SJCRH30 (cell line): ENCODE measurements at regions not wholly inside any gene's neighbourhood (a gene's known extent, or its start where the extent isn't known, plus 50 kb on each side); places are given as distances from the start of the nearest gene placed in this dataset.
A peak's percentile ranks its signal among the peaks of the same experiment; 100 is the strongest.

Experiments used
- DNase-seq, 2 experiments: peaks; one replicate each; pipeline ENCODE4 v3.0.0-alpha.2; 2015 to 2020
- H3K27ac ChIP-seq: fragments of 250-450 bp; sonication (Bioruptor Pico); 2 replicates; pipeline ENCODE4 v1.5.1; 2020; ENCODE audit warnings: mild to moderate bottlenecking, moderate library complexity
- H3K27me3 ChIP-seq: fragments of 250-450 bp; sonication (Bioruptor Pico); 2 replicates; pipeline ENCODE4 v1.5.1; 2020; ENCODE audit warnings: mild to moderate bottlenecking, moderate library complexity
- H3K36me3 ChIP-seq: fragments of 250-450 bp; sonication (Bioruptor Pico); 2 replicates; pipeline ENCODE4 v1.5.1; 2020; ENCODE audit warnings: mild to moderate bottlenecking, moderate library complexity
- H3K4me1 ChIP-seq: fragments of 250-450 bp; sonication (Bioruptor Pico); 2 replicates; pipeline ENCODE4 v1.5.1; 2020; ENCODE audit warnings: mild to moderate bottlenecking, moderate library complexity
- H3K4me3 ChIP-seq: fragments of 250-450 bp; sonication (Bioruptor Pico); 2 replicates; pipeline ENCODE4 v1.5.1; 2020; ENCODE audit warnings: mild to moderate bottlenecking, moderate library complexity
- H3K9me3 ChIP-seq: fragments of 250-450 bp; sonication (Bioruptor Pico); replicated peaks from 2 replicates; pipeline ENCODE4 v1.5.1; 2020; ENCODE audit warnings: mild to moderate bottlenecking, moderate library complexity

DNA sequence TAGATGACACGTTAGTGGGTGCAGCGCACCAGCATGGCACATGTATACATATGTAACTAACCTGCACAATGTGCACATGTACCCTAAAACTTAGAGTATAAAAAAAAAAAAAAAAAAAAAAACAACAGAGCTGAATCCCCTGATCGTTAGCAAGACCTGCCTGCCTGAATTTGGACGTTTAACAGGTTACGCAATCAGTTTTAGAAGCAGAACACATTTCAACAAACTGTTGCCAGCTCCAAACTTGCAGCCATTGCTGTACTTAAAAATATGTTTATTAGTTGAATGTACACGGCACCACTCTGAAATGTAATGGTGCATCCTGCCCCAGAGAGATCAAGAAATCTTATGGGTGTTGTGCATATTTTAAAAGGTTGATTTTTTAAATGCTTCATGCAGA lies 680.0 kb downstream of the TLE4 start:
- Histone ChIP-seq H3K27me3 (no peaks in the 10 kb centered on the region), H3K4me1 (no peaks in the 10 kb centered on the region), H3K27ac (no peak overlapping the region), H3K9me3 (no peaks in the 10 kb centered on the region; the same call in 1 of the 2 replicates), H3K36me3 (no peaks in the 10 kb centered on the region), H3K4me3 (no peak overlapping the region)
- DNase-seq, result no peak

DNA sequence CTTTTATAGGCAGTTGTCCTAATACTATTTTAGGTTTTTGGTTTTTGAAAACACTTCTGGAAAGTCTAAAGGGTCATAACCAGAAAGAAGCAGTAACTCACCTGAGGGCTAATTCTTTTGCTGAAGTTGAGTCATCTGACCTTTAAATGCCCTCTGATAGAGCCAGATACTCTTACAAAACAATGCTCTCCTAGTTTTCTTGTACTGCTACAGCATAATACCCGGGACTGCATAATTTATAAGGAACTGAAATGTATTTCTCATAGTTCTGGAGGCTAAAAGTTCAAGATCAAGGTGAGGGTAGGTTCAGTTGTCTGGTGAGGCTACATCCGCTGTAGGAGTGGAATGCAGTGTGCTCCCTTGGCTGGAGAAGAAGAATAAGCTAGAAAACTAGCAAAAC lies 670.3 kb downstream of the TLE4 start:
- Histone ChIP-seq H3K9me3 (no peaks in the 10 kb centered on the region), H3K36me3 (no peaks in the 10 kb centered on the region), H3K4me3 (no peak overlapping the region), H3K27me3 (no peaks in the 10 kb centered on the region), H3K27ac (no peak overlapping the region), H3K4me1 (no peaks in the 10 kb centered on the region)
- DNase-seq, result no peak

- no peak for DNase-seq
- Histone ChIP-seq H3K27ac (no peak overlapping the region), H3K9me3 (no peaks in the 10 kb centered on the region), H3K27me3 (no peaks in the 10 kb centered on the region), H3K4me1 (peaks cover 20% of the 10 kb centered on the region), H3K36me3 (no peaks in the 10 kb centered on the region), H3K4me3 (no peak overlapping the region)
These were observed 664.0 kb downstream of the TLE4 start for GRCh38 chr9:80235752-80236151.

DNA sequence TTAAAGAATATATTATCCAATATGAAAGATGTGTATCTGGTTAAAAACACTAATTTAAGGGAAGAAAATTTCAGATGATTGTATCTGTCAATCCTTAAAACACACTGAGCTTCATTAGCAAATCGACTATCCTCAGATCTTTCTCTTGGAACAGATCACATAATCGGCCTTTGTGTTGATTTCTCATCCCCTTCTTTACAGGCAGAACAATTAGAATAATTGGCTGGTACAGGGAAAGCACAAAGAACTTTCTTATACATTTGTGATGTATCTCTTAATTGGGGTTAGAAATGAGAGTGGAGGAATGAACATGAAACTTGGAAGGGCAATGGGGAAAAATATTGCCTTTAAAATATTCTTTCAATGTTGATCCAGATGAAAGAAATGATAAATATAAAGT lies 662.1 kb downstream of the TLE4 start:
- no peaks in the 10 kb centered on the region for H3K36me3 ChIP-seq
- H3K4me3 ChIP-seq, result no peak overlapping the region
- peaks cover 20% of the 10 kb centered on the region for H3K4me1 ChIP-seq
- DNase-seq, result no peak
- H3K27me3 ChIP-seq, result no peaks in the 10 kb centered on the region
- H3K27ac ChIP-seq, result no peak overlapping the region; the same call in 1 of the 2 replicates
- no peaks in the 10 kb centered on the region; the same call in 1 of the 2 replicates for H3K9me3 ChIP-seq

- DNase-seq, result no peak
- peaks cover 20% of the 10 kb centered on the region for H3K4me1 ChIP-seq
- H3K4me3 ChIP-seq, result no peak overlapping the region
- H3K9me3 ChIP-seq, result no peaks in the 10 kb centered on the region; the same call in 1 of the 2 replicates
- no peaks in the 10 kb centered on the region for H3K36me3 ChIP-seq
- H3K27me3 ChIP-seq, result no peaks in the 10 kb centered on the region
- H3K27ac ChIP-seq, result peak overlapping the region; percentile 68
These were observed 661.5 kb downstream of the TLE4 start for GRCh38 chr9:80233102-80233843.

DNA sequence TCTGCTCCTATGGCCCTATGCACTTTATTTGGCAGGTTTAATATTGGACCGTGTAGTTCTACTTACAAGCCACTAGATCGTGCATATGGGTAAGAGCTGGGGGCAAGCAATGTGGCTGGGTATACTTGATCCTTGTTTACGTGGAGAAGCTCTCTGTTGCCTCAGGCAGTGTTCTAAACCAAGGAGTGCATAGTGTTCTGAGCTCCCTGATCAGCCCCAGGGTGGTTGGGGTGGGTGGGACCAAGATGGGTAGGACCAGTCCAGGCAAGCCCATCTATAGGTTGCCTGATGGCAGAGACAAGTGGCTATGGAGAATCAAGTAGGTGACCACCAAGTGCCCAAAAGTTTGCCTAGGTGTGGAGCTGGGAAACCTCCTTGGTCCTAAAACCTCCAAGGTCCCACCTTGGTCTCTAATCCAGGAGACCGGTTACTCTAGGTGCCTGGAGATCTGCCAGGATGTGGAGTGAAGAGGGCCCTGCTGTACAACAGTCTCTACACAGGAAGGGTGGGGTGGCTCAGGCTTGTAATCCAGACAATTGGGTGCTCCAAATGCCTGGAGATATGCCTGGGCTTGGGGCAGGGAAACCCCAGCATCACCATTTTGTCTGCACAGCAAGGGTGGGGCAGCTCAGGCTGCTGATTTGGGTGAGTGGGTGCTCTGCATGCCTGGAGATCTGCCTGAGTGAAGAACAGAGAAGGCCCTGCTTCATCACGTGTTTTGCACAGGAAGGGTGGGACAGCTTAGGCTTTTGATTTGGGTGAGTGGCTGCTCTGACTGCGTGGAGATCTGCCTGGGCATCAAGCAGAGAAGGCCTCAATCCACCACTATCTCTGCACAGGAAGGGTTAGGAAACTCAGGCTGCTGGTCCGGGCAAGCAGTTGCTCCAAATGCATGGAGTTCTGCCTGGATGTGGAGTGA lies 659.8 kb downstream of the TLE4 start:
- no peaks in the 10 kb centered on the region for H3K27me3 ChIP-seq
- H3K4me1 ChIP-seq, result peaks cover 20% of the 10 kb centered on the region
- H3K9me3 ChIP-seq, result no peaks in the 10 kb centered on the region; the same call in 1 of the 2 replicates
- H3K27ac ChIP-seq, result peak overlapping the region; percentile 68
- peak in 1 of 2 experiments; percentile 14 for DNase-seq
- no peaks in the 10 kb centered on the region for H3K36me3 ChIP-seq
- no peak overlapping the region for H3K4me3 ChIP-seq

- Histone ChIP-seq H3K27me3 (no peaks in the 10 kb centered on the region), H3K4me1 (no peaks in the 10 kb centered on the region), H3K9me3 (no peaks in the 10 kb centered on the region; the same call in 1 of the 2 replicates), H3K4me3 (no peak overlapping the region), H3K27ac (no peak overlapping the region), H3K36me3 (no peaks in the 10 kb centered on the region)
- no peak for DNase-seq
These were observed 652.1 kb downstream of the TLE4 start for GRCh38 chr9:80223897-80224296.

DNA sequence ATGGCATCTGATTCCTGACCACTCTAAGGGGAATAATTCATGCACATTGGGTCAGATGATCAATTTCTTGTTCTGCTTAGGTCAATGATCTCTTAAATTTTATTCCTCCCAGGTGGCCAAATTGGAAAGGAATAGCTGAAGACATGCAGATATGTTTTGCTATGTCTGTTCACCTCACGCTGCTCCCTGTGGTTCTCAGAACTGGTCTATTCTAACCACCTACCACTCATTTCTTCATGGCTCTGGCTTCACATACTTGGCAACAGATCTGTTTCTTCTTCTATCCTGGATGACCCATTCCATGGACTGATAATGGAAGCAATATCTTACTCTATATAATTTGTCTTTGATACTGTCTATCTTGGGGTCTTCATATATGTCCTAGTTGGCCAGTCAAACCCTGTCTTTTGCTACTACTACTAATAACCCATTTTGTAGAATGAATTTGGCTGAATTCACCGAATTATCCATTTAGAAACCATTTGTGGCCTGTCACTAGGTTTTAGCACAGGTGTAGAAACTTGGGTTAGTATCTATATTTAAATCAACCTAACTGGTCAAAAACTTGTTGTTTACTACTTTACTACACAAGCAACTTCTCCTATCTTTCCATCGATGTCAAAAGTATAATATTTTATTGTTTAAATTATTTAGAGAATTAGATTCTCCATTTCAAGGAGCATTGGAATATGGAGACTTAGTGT lies 650.9 kb downstream of the TLE4 start:
- no peak for DNase-seq
- H3K36me3 ChIP-seq, result no peaks in the 10 kb centered on the region
- H3K9me3 ChIP-seq, result no peaks in the 10 kb centered on the region
- no peaks in the 10 kb centered on the region for H3K27me3 ChIP-seq
- H3K4me1 ChIP-seq, result no peaks in the 10 kb centered on the region
- H3K27ac ChIP-seq, result no peak overlapping the region
- H3K4me3 ChIP-seq, result no peak overlapping the region

DNA sequence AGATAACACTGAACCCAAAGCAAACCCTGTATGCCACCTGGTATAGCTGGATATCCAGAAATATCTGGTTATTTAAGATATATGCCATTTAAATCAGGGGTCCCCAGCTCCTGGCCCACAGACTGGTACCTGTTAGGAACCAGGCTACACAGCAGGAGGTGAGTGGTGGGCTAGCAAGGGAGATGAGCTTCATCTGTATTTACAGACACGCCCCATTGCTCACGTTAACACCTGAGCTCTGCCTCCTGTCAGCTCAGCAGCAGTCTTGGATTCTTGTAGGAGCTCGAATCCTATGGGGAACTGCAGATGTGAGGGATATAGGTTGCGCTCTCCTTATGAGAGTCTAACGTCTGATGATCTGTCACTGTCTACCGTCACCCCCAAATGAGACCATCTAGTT lies 646.6 kb downstream of the TLE4 start:
- no peak overlapping the region for H3K4me3 ChIP-seq
- H3K9me3 ChIP-seq, result no peaks in the 10 kb centered on the region; the same call in 1 of the 2 replicates
- DNase-seq, result no peak
- H3K27ac ChIP-seq, result no peak overlapping the region
- no peaks in the 10 kb centered on the region for H3K4me1 ChIP-seq
- no peaks in the 10 kb centered on the region for H3K36me3 ChIP-seq
- H3K27me3 ChIP-seq, result no peaks in the 10 kb centered on the region

GRCh38 chr9:80213613-80214012 lies 641.8 kb downstream of the TLE4 start:
- H3K4me3 ChIP-seq, result no peak overlapping the region
- no peaks in the 10 kb centered on the region for H3K27me3 ChIP-seq
- DNase-seq, result no peak
- H3K4me1 ChIP-seq, result no peaks in the 10 kb centered on the region
- no peak overlapping the region for H3K27ac ChIP-seq
- peaks cover 5% of the 10 kb centered on the region for H3K9me3 ChIP-seq
- H3K36me3 ChIP-seq, result no peaks in the 10 kb centered on the region

DNA sequence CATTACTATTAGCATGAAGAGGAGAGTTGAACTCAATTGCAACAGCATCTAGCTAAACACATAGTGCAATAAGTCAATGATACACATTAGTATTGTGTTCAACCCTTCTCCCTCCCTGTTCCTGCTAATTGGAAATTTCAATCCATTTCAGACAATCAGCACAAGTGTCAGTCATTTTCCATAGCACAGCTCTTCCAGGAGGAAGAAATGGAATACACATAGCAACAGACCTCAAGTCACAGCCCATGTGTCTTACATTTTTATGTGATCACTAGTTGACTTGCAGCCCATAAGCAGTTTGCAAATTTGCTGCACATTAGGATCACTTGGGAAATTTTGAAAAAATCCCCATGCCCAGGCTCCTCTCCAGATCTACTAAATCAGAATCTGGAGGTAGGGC lies 636.9 kb downstream of the TLE4 start:
- Histone ChIP-seq H3K4me1 (no peaks in the 10 kb centered on the region), H3K9me3 (peaks cover 5% of the 10 kb centered on the region; the same call in 1 of the 2 replicates), H3K36me3 (no peaks in the 10 kb centered on the region), H3K27ac (no peak overlapping the region), H3K27me3 (no peaks in the 10 kb centered on the region), H3K4me3 (no peak overlapping the region)
- DNase-seq, result no peak

DNA sequence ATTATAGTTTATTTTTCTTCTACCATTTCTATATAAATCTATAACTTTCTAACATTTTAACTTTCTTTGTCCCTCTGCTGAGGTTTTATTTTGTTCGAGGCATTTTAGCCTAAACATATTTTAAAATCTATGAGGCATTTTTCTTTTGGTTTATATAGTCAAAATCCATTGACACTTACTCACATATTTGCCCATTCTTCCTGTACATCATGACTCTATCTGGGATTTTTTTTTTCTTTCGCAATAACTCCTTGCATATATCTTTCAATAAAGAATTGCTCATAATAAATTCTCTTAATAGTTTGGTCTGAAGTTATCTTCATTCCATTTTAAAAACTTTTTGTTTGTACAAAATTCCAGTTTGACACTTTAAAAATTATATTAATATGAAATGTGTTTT lies 632.3 kb downstream of the TLE4 start:
- H3K4me1 ChIP-seq, result no peaks in the 10 kb centered on the region
- DNase-seq, result no peak
- no peak overlapping the region for H3K4me3 ChIP-seq
- H3K36me3 ChIP-seq, result no peaks in the 10 kb centered on the region
- no peaks in the 10 kb centered on the region for H3K9me3 ChIP-seq
- H3K27me3 ChIP-seq, result no peaks in the 10 kb centered on the region
- no peak overlapping the region for H3K27ac ChIP-seq

GRCh38 chr9:80197661-80198060 lies 625.9 kb downstream of the TLE4 start:
- Histone ChIP-seq H3K4me3 (no peak overlapping the region), H3K9me3 (no peaks in the 10 kb centered on the region), H3K36me3 (no peaks in the 10 kb centered on the region), H3K27me3 (no peaks in the 10 kb centered on the region), H3K27ac (no peak overlapping the region), H3K4me1 (no peaks in the 10 kb centered on the region)
- DNase-seq, result no peak

- Histone ChIP-seq H3K27ac (no peak overlapping the region), H3K4me3 (no peak overlapping the region), H3K9me3 (no peaks in the 10 kb centered on the region), H3K4me1 (no peaks in the 10 kb centered on the region), H3K27me3 (no peaks in the 10 kb centered on the region), H3K36me3 (no peaks in the 10 kb centered on the region)
- DNase-seq, result no peak
These were observed 619.3 kb downstream of the TLE4 start for GRCh38 chr9:80191108-80191507.

GRCh38 chr9:80188579-80188978 lies 616.8 kb downstream of the TLE4 start:
- 0 out of 2 replicates have a peak, but pooled peaks cover 4% of the 10 kb centered on the region for H3K4me1 ChIP-seq
- peaks cover 3% of the 10 kb centered on the region; the same call in 1 of the 2 replicates for H3K9me3 ChIP-seq
- no peak overlapping the region for H3K27ac ChIP-seq
- H3K4me3 ChIP-seq, result no peak overlapping the region
- no peak for DNase-seq
- no peaks in the 10 kb centered on the region for H3K27me3 ChIP-seq
- no peaks in the 10 kb centered on the region for H3K36me3 ChIP-seq
